OCI-LY7 (cell line): ENCODE measurements at regions not wholly inside any gene's neighbourhood (a gene's known extent, or its start where the extent isn't known, plus 50 kb on each side); places are given as distances from the start of the nearest gene placed in this dataset.

Experiments used
- CTCF ChIP-seq: fragments of 200-600 bp; sonication (generic); conservative IDR thresholded peaks from 2 replicates; pipeline ENCODE4 v1.5.1; 2014; ENCODE audit warnings: mild to moderate bottlenecking, antibody characterized with exemption, low read length, moderate library complexity, mixed read lengths
- EZH2phosphoT487 ChIP-seq: fragments of 200-600 bp; sonication (generic); IDR thresholded peaks from 2 replicates; pipeline ENCODE4 v1.6.1; 2018; ENCODE audit warnings: low read depth, borderline replicate concordance, mild to moderate bottlenecking, mixed run types, antibody characterized with exemption, low read length, moderate library complexity, mixed read lengths

DNA sequence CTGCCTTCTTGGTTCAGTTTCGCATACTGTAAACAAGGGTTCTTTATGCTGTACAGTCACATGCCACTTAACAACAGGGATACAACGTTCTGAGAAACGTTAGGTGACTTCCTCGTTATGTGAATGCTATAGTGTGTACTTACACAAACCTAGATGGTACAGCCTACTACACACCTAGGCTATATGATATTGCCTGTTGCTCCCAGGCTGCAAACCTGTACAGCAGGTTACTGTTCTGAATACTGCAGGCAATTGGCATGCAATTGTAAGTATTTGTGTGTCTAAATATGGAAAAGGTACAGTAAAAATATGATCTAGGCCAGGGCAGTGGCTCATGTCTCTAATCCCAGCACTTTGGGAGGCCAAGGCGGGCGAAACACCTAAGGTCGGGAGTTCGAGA lies 85.7 kb upstream of the PRDM11 start:
- no peak for TF ChIP-seq CTCF
- TF ChIP-seq EZH2phosphoT487, result no peak
